GM12874 (cell line): ENCODE measurements at regions not wholly inside any gene's neighbourhood (a gene's known extent, or its start where the extent isn't known, plus 50 kb on each side); places are given as distances from the start of the nearest gene placed in this dataset.

Experiments
- CTCF ChIP-seq: IDR thresholded peaks from 2 replicates; pipeline ENCODE4 v1.5.1; 2011; ENCODE audit warnings: low read depth, mild to moderate bottlenecking, control low read depth, low read length, moderate library complexity; ENCODE audit not compliant: insufficient read depth

DNA sequence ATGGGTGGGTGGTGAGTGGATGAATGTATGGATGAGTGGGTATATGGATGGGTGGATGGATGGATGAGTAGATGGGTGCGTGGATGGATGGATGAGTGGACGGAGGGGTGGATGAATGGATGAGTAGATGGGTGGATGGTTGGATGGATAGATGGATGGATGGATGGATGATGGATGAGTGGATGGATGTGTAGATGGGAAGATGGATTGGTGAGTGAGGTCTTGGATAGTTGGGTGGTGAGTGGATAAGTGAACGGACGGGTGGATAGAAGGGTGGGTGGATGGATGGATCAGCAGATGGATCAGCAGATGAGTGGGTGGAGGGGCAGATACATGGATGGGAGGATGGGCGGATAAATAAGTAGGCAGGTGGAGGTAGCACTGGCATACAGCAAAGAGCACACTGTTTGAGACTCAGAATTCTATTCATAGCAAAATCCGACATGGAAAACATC lies 163.5 kb downstream of the C9orf50 start:
- no peak for TF ChIP-seq CTCF

GRCh38 chr9:129456549-129457324 lies 164.2 kb downstream of the C9orf50 start:
- TF ChIP-seq CTCF = no peak

DNA sequence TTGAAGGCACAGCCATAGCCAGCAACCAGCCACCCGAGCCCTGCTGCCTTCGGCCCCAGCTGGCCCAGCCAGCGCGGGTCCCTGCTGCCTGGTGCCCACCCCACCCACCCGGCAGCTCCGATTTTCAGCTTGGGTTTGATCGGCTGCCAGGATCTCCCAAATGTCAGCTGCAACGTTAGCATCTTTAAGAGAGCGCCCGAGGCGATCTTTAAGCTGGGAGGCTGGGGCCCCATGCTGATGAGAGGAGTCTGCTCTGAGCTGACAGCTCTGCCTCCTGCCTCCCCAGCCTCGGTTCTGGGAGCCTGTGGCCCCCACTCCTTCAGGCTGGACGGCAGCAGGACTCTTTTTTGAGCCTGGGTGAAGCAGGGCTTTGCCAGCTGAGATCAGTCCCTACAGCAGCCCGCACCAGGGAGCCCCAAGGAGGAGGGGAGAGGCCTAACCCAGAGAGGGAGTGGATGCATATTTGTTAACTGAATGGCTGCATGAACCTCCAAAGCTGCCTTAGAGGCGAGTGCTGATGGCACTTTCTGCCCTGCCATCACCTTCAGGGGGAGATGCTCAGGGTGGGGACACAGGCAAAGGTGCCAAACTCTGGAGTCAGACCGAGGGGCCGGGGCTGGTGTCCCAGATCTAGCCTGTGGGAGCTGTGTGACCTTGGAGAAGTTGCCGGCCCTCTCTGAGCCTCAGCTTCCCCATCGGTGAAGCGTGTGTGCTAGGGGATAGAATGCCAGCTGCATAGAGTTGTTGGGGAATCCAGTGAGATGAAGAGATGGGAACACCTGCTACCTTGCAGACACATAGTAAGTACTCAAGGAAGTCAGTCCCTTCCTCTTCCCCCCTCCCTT lies 165.5 kb downstream of the C9orf50 start:
- no peak for TF ChIP-seq CTCF

GRCh38 chr9:129454467-129455067 lies 166.3 kb downstream of the C9orf50 start:
- TF ChIP-seq CTCF = no peak

DNA sequence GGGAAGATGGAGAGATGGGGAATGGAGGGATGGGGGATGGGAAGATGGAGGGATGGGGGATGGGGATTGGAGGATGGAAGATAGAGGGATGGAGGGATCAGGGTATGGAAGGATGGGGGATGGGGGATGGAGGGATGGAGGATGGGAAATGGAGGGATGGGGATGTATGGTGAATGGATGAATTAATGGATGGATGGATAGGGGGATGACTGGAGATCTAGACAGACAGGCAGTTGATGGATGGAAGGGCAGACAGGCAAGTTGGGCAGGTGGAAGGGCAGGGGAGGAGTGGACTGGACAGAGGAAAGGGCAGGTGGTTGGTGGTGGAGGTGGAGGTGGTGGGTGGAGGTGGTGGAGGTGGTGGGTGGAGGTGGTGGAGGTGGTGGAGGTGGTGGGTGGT lies 167.2 kb downstream of the C9orf50 start:
- TF ChIP-seq CTCF = no peak

GRCh38 chr9:129451669-129452068 lies 169.2 kb downstream of the C9orf50 start:
- no peak for TF ChIP-seq CTCF

DNA sequence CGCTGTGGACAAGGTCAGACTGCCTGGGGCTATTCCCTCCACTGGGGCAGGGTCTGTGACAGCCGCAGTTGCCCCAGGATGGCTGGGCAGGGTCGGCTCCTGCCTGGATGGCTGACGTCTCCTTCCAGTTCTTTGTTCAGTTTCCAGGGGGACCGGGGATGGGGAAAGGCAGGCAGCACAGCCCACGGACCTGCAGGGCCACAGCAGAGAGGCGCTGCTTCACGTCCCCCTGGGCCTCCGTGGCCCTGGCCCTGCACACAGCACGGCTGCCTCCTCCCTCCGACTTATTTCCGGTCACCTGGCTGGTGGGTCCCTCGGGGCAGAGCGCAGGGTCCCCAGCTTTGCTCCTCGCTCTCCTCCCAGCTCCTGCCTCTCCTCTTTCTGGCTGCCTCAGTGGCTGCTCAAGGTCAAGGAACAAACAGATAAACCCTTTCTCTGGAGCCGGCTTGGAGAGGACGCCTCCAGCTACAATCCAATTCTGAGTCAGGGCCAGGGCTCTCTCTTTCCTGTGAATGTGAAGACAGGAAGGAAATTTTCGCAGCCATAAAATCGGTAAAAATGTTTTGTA lies 169.7 kb downstream of the C9orf50 start:
- TF ChIP-seq CTCF = no peak
